ENCODE measurements at regions not wholly inside any gene's neighbourhood (a gene's known extent, or its start where the extent isn't known, plus 50 kb on each side); places are given as distances from the start of the nearest gene placed in this dataset.
A peak's percentile ranks its signal among the peaks of the same experiment; 100 is the strongest.
"Not testable (repeated sequence)": the region's sequence is repeated elsewhere in the genome, so short reads cannot be mapped to it uniquely, and the experiment has no call there.

DNA sequence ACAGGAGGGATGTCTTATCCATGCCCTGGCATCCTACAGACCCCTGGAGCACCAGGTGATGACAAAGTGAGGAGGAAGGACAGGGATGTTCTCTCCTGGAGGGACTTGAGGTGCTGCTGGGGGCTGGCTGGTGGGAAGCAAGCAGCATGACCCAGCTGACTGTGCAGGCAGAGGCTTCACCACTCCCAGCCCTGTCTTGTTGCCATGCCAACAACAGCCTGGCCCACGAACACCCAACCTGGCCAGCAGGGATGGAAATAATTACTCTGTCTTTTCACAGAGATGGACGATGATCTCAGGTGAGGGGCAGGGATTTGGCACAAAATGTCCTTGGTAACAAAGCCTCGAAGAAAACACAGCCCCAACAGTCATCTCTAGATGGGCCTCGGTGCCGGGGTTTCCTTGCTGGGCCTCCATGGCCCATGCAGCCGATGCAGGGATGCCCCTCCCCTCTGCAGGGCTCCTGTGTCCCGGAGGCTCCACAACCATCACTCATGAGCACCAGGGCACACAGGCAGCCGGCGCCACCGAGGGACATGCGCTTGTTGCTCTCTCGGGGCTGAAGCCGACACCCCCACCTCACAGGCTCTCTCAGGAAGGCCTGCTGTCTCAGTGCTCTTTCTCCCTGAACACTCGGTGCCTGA lies 205.5 kb downstream of the BANP start:
- H3K27ac ChIP-seq; H3K36me3 ChIP-seq; DNase-seq; H3K4me3 ChIP-seq; H3K4me1 ChIP-seq; H3K9me3 ChIP-seq; intact Hi-C loops (cut with DNase I; ENCODE audit: low total_unique reads): not testable (repeated sequence)
- peaks cover 0 to 11% (median 0%) of the 10 kb centered on the region in 3 donors for H3K27me3 ChIP-seq
- 60 to 76% (median 62%) methylated on average over 1 to 9 of the region's 14 CpGs for WGBS, 5 donors

DNA sequence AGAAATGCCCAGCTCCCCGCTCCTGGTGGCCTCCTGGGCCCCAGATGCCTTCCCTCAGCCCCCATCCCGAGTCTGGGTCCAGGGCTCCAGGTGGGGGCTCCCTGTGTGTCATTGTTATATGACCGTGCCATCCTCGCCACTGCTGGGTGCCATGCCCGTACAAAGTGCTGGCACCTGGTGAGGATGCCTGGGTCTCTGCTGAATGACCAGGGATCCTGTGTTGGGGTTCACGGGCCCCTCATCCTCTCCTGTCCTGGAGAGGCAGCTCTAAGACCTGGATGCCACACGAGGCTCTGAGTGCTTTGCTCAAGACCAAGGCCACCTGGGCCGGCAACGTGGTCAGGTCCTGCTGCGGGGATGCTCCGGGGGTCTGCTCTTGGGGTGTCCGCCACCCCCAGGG lies 206.5 kb downstream of the BANP start:
- WGBS, 5 donors = 78 to 86% (median 80%) methylated on average over 8 to 12 of the region's 12 CpGs
- peaks cover 0 to 10% (median 0%) of the 10 kb centered on the region in 3 donors for H3K27me3 ChIP-seq
- H3K4me3 ChIP-seq; H3K4me1 ChIP-seq; H3K36me3 ChIP-seq; intact Hi-C loops (cut with DNase I; ENCODE audit: low total_unique reads); H3K27ac ChIP-seq; H3K9me3 ChIP-seq: not testable (repeated sequence)
- peak in 1 of 2 donors; percentile 17 for DNase-seq

DNA sequence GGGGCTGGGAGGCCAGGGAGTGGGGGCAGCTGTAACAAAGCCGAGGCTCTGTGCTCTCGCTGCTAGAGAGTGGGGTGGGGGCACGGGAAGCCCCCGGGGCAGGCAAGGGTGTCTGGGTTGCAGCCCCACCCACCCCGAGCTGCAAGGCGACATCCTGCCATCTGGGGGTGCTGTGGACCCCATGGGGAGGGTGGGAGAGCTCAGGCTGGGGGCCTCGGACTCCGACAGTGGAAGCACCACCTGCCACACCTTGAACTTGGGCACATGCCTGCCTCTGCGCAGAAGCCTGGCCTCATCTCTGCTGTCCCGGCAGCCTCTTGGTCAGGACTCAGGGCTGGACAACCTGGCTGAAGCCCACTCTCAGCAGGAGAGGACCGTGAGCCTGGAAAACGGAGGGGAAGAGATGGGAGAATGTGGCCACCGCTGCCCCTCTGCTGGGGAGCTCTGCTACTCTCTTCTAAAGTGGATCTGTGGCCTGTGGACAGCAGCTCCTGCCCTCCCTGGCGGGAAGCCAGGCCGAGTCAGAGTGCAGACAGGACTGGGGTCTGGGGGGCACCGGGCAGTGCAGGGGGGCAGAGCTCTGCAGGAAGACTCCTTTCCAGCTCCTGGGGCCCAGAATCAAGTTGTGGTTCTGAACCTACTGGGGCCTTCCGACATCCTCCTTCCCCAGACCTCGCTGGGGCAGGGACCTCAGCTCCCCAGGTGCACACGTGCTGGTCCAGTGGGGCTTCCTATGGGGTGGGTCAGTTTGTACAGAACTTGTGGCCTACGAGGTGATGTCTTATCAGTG lies 207.2 kb downstream of the BANP start:
- H3K9me3 ChIP-seq; H3K27me3 ChIP-seq; intact Hi-C loops (cut with DNase I; ENCODE audit: low total_unique reads); H3K4me3 ChIP-seq; H3K4me1 ChIP-seq; H3K27ac ChIP-seq; H3K36me3 ChIP-seq: not testable (repeated sequence)
- peak in 1 of 2 donors; percentile 13 for DNase-seq
- WGBS, 5 donors = 67 to 81% (median 72%) methylated on average over 8 to 20 of the region's 20 CpGs

DNA sequence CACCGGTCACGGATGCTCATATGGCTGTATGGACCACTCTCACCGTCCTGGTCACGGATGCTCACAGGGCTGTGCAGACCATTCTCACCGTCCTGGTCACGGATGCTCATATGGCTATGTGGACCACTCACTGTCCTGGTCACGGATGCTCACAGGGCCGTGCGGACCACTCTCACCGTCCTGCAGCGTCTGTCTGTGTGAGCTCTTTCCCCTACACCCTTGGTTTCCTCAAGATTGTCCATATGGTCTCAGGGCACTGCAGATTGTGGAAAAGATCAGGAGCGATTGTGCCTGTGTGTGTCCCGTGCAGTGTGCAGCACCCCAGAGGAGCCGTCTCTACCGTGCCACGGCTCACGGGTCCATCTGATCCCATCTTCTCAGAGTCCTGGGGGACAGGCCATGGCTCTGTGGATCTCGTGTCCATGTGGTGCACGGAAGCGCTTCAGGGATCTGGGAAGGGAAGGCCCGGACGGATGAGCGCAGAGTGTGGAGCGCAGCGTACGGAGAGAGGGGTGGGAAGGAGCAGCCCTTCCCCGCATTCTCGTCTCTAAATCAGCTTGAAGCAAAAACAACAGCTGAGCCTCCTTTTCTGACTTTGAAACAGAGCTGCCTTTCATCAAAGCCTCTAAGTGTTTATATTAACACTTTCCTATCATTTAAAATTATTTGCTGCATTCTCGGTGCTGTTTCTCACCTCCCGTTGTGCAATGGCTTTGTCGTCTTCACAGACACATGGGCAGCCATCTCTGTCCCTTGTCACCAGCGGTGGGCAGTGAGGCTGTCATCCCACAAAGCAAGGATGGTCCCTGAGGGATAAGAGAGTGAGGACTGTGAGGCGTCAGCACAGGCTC lies 208.0 kb downstream of the BANP start:
- 82 to 90% (median 86%) methylated on average over 28 to 30 of the region's 33 CpGs for WGBS, 5 donors
- H3K4me1 ChIP-seq; H3K4me3 ChIP-seq; H3K27ac ChIP-seq; H3K9me3 ChIP-seq; intact Hi-C loops (cut with DNase I; ENCODE audit: low total_unique reads); H3K27me3 ChIP-seq; H3K36me3 ChIP-seq: not testable (repeated sequence)
- DNase-seq = peak in 1 of 2 donors; percentile 7

DNA sequence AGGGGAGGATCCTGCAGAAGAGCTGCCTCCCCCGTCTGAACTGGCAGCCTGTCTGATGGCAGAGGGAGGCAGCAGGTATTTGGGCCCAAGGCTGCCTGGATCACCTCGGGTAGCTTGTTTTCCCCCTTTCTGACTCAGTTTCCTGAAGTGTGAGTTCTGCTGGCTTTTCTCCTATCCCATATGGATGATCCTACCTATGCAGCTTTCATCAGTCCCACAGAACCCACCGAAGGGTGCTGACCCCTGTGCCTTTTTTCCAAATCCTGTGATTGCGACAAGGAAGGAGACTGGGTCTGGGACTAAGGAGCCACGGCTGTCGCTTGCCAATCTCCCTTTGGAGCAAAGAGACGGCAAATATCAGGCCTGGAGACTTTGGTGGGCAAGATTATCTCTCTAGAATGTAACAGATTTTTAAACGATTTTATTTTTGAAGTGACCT lies 208.7 kb downstream of the BANP start:
- H3K36me3 ChIP-seq; H3K9me3 ChIP-seq; H3K27ac ChIP-seq; H3K4me1 ChIP-seq; H3K27me3 ChIP-seq; DNase-seq; H3K4me3 ChIP-seq; intact Hi-C loops (cut with DNase I; ENCODE audit: low total_unique reads): not testable (repeated sequence)
- 78 to 86% (median 85%) methylated on average over 5 to 8 of the region's 8 CpGs for WGBS, 5 donors

DNA sequence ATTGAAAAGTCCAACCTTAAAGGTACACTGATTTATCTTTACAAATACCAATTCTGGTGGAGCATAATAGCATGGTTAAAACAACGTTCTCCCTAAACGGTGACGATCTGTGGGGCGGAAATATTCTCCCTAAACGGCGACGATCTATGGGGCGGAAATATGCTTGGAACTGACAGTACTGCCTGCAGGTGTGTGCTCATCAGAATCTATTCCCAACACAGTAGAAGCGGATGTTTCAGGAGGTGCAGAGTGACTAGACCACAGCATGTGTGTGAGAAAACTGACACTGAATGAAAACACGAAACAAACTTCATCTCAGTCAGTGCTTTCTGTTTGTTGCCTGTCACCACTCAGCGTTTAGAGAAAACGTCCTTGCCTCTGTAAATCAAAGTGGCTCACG lies 210.0 kb downstream of the BANP start:
- intact Hi-C loops (cut with DNase I; ENCODE audit: low total_unique reads); H3K36me3 ChIP-seq; DNase-seq; H3K4me3 ChIP-seq; H3K27me3 ChIP-seq; H3K4me1 ChIP-seq; H3K27ac ChIP-seq; H3K9me3 ChIP-seq: not testable (repeated sequence)
- WGBS, 5 donors = 75 to 83% (median 80%) methylated on average over 13 of the region's 13 CpGs

DNA sequence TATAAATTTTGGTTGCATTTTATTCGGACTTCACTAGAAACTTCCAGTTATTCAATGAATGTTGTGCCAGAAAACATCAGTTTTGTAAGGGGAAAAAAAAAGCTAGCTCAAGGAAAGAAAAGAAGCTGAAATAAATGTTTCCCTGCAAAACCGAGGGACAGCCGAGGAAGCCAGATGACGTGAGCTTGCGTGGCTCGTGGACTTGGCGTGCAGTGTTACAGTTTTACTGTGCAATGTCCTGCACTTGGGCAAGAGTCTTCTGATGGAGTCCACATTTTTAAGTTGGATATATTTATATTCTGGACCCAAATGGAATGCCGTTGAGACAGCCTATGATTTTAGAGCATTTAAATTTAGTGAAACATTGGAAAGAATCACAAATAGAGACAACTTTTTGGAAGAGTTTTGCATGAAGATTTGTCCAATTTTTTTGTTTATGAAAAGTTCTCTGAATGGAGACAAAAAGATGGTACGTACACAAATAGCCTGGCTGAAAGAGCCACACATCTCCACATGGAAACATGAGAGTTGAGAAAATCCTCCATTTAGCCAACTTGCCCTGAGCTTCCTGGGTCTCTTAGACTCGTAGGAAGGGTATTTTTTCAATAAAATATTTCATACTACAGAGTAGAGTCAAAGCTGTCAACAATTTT lies 210.5 kb downstream of the BANP start:
- H3K27ac ChIP-seq; H3K9me3 ChIP-seq; H3K4me1 ChIP-seq; intact Hi-C loops (cut with DNase I; ENCODE audit: low total_unique reads); H3K27me3 ChIP-seq; H3K4me3 ChIP-seq; H3K36me3 ChIP-seq: not testable (repeated sequence)
- WGBS, 5 donors = 55 to 83% (median 70%) methylated on average over 10 of the region's 10 CpGs
- peak; percentile 24 to 49 for DNase-seq

DNA sequence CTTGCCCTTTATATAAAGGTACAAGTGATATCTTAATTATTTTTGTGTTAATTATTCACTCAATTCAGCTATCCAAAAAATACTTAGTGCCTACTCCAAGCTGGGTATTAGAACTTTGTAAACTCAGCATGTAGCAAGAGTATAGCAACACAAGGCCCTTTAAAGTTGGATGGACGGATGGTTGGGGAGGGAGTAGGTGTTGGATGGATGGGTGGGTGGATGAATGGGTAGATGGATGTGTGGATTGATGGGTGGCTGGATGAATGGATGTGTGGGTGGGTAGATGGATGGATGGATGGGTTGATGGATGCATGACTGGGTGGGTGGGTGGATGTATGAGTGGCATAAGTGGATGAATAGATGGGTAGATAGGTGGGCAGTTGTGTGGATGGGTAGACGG lies 211.5 kb downstream of the BANP start:
- intact Hi-C loops (cut with DNase I; ENCODE audit: low total_unique reads); DNase-seq: not testable (repeated sequence)

DNA sequence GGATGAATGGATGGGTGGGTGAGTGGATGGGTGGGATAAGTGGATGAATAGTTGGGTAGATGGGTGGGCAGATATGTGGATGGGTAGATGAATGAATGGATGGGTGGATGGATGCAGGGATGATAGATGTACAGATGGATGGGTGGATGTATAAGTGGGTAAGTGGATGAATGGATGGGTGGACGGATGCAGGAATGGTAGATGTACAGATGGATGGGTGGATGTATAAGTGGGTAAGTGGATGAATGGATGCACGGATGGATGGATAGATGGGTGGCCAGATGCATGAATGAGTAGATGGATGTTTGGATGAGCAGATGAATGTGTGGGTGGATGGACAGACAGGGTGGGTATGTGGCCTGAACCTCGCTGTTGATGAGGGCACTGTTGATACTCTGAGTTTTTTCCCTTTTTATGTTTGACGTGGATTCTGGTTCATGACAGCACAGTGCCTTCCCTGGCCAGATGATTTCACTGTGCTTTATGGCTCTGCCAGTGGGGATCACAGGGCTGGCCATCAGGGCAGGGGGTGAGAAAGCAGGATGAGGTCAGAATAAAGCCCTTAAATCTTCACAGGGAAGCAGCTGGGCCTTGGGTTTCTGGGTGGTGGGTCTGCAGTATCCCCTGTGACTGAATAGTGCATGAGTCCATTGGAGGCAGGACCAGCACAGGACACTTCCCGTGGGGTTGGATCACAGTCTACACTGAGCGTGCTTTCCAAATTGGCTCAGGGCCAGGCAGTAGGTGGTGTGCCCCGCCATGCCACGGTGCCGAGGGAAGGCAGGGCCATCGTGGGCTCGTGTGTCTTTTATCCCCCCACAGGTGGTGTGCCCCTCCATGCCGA lies 213.2 kb downstream of the BANP start:
- WGBS, 5 donors = 65 to 76% (median 74%) methylated on average over 11 to 12 of the region's 12 CpGs
- H3K27me3 ChIP-seq; H3K27ac ChIP-seq; intact Hi-C loops (cut with DNase I; ENCODE audit: low total_unique reads); DNase-seq; H3K9me3 ChIP-seq; H3K36me3 ChIP-seq; H3K4me3 ChIP-seq: not testable (repeated sequence)
- H3K4me1 ChIP-seq = peaks cover 0 to 13% (median 7%) of the 10 kb centered on the region in 4 donors

More for the DNA sequence above, 211.5 kb downstream of the BANP start:
- not testable (repeated sequence) for H3K4me1 ChIP-seq, H3K36me3 ChIP-seq, H3K4me3 ChIP-seq, H3K27ac ChIP-seq, H3K9me3 ChIP-seq
- WGBS, 5 donors = 69 to 93% (median 84%) methylated on average over 1 to 2 of the region's 2 CpGs
- H3K27me3 ChIP-seq = peaks cover 0 to 12% (median 0%) of the 10 kb centered on the region in 3 donors

DNA sequence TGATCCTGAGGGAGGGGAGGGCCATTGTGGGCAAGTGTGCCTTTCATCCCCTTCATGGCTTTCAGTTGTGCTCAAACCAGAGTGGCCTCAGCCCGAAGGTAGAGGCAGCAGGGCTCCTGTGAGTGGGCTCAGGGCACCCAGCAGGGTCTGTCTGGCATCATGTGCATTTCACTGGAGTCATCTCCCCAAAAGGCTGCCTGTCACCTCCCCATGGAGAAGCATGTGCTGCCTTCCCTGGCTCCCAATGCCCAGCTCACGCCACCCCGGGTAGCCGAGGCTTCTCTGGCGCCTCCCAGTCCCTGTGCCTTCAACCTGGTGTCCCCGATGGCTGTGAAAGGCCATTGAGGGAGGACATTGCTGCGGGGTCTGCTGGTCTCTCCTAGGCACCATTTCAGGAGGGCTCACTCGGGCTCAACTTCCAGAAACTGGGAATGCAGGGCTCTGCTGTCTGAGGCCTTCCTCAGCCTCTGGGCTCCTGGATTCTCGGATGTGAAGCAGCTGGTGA lies 213.9 kb downstream of the BANP start:
- intact Hi-C loops (cut with DNase I; ENCODE audit: low total_unique reads); H3K9me3 ChIP-seq; H3K4me3 ChIP-seq; DNase-seq; H3K36me3 ChIP-seq; H3K27me3 ChIP-seq: not testable (repeated sequence)
- 84 to 90% (median 87%) methylated on average over 5 to 9 of the region's 9 CpGs for WGBS, 5 donors
- Histone ChIP-seq H3K4me1 (peaks cover 0 to 18% (median 9%) of the 10 kb centered on the region in 4 donors), H3K27ac (peak overlapping the region in 1 of 5 donors; percentile 34)
